Neural crest cell (in vitro differentiated cells): ENCODE measurements at regions not wholly inside any gene's neighbourhood (a gene's known extent, or its start where the extent isn't known, plus 50 kb on each side); places are given as distances from the start of the nearest gene placed in this dataset.

Experiments
- DNase-seq: peaks from one replicate; pipeline ENCODE4 v3.0.0; 2021; ENCODE audit warnings: low read depth, mixed read lengths, low spot score
- H3K27ac Mint-ChIP-seq: one replicate; pipeline ENCODE4 v1.8.0; 2021; ENCODE audit warnings: mild to moderate bottlenecking, mixed read lengths; ENCODE audit not compliant: unreplicated experiment
- H3K27me3 Mint-ChIP-seq: 2 replicates; pipeline ENCODE4 v1.8.0; 2021; ENCODE audit warnings: low read depth, mild to moderate bottlenecking, mixed read lengths
- H3K36me3 Mint-ChIP-seq: 2 replicates; pipeline ENCODE4 v1.8.0; 2021; ENCODE audit warnings: low read depth, mild to moderate bottlenecking, mixed read lengths
- H3K4me1 Mint-ChIP-seq: 2 replicates; pipeline ENCODE4 v1.8.0; 2021; ENCODE audit warnings: mixed read lengths
- H3K4me3 Mint-ChIP-seq: one replicate; pipeline ENCODE4 v1.8.0; 2021; ENCODE audit warnings: mild to moderate bottlenecking, mixed read lengths
- H3K9me3 Mint-ChIP-seq: 2 replicates; pipeline ENCODE4 v1.8.0; 2021; ENCODE audit warnings: mixed read lengths
- TF ChIP-seq, protein P1 (sequence below): fragments of 200-600 bp; sonication (generic); conservative IDR thresholded peaks from 2 replicates; pipeline ENCODE4 v1.5.0; 2021; ENCODE audit warnings: antibody characterized with exemption, mild to moderate bottlenecking

DNA sequence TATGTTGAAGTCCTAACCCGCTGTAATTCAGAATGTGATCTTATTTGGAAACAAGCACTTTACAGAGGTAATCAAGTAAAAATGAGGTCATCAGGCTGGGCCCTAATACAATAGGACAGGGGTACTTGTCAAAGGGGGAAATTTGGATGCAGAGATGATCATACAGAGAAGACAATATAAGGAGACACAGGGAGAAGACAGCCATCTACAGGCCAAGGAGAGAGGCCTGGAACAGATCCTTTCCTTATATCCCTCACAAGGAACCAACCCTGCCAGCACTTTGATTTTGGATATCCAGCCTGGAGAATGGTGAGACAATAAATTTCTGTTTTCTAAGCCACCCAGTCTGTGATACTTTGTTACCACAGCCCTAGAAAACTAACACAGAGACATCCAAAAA is 104.3 kb downstream of the METTL4 start:
- H3K36me3 Mint-ChIP-seq, result no peaks in the 10 kb centered on the region
- no peak overlapping the region for H3K27ac Mint-ChIP-seq
- H3K9me3 Mint-ChIP-seq, result peaks cover under 1% of the 10 kb centered on the region
- TF ChIP-seq, protein P1, sequence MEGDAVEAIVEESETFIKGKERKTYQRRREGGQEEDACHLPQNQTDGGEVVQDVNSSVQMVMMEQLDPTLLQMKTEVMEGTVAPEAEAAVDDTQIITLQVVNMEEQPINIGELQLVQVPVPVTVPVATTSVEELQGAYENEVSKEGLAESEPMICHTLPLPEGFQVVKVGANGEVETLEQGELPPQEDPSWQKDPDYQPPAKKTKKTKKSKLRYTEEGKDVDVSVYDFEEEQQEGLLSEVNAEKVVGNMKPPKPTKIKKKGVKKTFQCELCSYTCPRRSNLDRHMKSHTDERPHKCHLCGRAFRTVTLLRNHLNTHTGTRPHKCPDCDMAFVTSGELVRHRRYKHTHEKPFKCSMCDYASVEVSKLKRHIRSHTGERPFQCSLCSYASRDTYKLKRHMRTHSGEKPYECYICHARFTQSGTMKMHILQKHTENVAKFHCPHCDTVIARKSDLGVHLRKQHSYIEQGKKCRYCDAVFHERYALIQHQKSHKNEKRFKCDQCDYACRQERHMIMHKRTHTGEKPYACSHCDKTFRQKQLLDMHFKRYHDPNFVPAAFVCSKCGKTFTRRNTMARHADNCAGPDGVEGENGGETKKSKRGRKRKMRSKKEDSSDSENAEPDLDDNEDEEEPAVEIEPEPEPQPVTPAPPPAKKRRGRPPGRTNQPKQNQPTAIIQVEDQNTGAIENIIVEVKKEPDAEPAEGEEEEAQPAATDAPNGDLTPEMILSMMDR, result no peak
- no peak for DNase-seq
- H3K4me3 Mint-ChIP-seq, result no peak overlapping the region
- H3K4me1 Mint-ChIP-seq, result no peaks in the 10 kb centered on the region
- no peaks in the 10 kb centered on the region for H3K27me3 Mint-ChIP-seq

DNA sequence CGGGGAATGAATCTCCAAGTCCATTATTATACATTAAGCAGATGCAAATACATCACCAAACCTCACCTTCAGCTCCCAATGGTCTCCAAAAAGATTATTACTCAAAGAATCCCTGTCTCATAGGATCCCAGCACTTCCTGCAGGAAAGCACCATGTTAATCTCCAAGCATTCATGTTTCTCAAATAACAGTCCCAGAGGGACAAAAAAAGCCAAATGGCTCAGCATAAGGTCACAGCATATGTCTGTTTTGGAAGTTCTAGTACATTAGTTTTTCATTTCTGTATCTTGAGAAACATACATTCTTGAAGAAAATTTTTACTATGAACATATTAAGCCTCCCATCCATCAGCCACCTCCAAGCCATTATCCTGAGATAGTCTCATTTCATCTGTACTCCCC is 103.3 kb downstream of the METTL4 start:
- Mint-ChIP-seq H3K4me3 (no peak overlapping the region), H3K4me1 (no peaks in the 10 kb centered on the region), H3K9me3 (peaks cover 2% of the 10 kb centered on the region), H3K36me3 (no peaks in the 10 kb centered on the region), H3K27me3 (no peaks in the 10 kb centered on the region), H3K27ac (no peak overlapping the region)
- no peak for DNase-seq
- TF ChIP-seq, protein P1, result no peak

DNA sequence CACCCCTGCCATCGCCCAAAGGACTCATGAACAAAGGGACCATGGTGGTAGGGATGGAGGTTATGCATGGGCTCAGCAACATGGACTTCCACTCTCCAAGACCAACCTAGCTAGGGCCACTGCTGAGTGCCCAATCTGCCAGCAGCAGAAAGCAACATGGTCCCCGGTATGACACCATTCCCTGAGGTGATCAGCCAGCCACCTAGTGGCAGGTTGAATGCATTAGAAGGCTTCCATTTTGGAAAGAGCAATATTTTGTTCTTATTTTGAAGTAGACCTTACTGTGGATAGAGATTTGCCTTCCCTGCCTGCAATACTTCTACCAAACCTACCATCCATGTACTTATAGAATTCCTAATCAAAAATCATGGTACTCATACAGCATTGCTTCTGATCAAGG is 99.8 kb downstream of the METTL4 start:
- Mint-ChIP-seq H3K27me3 (peaks cover 5% of the 10 kb centered on the region), H3K4me3 (no peak overlapping the region), H3K27ac (no peak overlapping the region), H3K36me3 (no peaks in the 10 kb centered on the region), H3K4me1 (no peaks in the 10 kb centered on the region), H3K9me3 (peaks cover 2% of the 10 kb centered on the region)
- no peak for DNase-seq
- TF ChIP-seq, protein P1, result peak; percentile 15

DNA sequence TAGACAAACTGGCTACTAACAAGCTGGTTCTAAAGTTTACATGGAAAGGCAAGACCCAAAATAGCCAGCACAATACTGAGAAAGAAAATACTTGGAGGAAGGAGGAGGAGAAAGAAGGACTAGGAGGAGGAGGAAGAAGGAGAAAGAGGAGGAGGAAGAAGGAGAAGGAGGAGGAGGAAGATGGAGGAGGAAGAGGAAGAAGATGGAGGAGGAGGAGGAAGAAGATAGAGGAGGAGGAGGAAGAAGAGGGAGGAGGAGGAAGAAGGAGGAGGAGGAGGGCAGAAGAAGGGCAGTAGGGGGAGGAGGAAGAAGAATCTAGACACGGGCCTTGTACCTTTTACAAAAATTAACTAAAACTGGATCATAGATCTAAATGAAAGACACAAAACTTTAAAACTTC is 92.6 kb downstream of the METTL4 start:
- Mint-ChIP-seq H3K27me3 (peaks cover 16% of the 10 kb centered on the region), H3K4me3 (no peak overlapping the region), H3K9me3 (no peaks in the 10 kb centered on the region), H3K27ac (no peak overlapping the region), H3K36me3 (no peaks in the 10 kb centered on the region), H3K4me1 (no peaks in the 10 kb centered on the region)
- TF ChIP-seq, protein P1, result no peak
- DNase-seq, result no peak

DNA sequence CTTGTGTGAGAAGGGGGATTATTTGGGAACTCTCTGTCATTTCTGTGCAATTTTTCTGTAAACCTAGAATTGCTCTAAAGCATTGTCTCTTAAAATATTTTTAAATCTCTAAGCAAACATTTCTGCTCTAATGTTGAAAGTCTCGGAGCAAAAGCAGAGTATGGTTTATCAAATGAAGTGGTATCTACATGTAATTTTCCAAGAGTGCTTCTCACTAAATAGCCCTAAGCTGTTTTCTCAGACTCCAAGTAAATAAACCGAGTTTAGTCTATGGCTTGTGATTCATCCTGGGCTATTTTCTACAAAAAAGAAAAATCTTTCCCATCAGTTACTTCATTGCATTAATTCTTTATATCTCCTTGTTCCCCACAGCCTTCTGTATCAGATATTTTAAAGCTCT is 90.8 kb downstream of the METTL4 start:
- no peaks in the 10 kb centered on the region for H3K9me3 Mint-ChIP-seq
- H3K4me3 Mint-ChIP-seq, result no peak overlapping the region
- H3K4me1 Mint-ChIP-seq, result no peaks in the 10 kb centered on the region
- no peaks in the 10 kb centered on the region for H3K36me3 Mint-ChIP-seq
- peaks cover 11% of the 10 kb centered on the region for H3K27me3 Mint-ChIP-seq
- no peak for DNase-seq
- H3K27ac Mint-ChIP-seq, result no peak overlapping the region
- TF ChIP-seq, protein P1, result no peak
